Stimulated activated CD4-positive, alpha-beta T cell treated with anti-CD3 and anti-CD28 coated beads, Interleukin-15, amount 100 ng/mL, for 24 hours (primary cell): ENCODE measurements at regions not wholly inside any gene's neighbourhood (a gene's known extent, or its start where the extent isn't known, plus 50 kb on each side); places are given as distances from the start of the nearest gene placed in this dataset.
"Not testable (repeated sequence)": the region's sequence is repeated elsewhere in the genome, so short reads cannot be mapped to it uniquely, and the experiment has no call there.

ENCODE experiments used
- DNase-seq: peaks from one replicate; pipeline ENCODE4 v3.0.0-alpha.2; 2020

DNA sequence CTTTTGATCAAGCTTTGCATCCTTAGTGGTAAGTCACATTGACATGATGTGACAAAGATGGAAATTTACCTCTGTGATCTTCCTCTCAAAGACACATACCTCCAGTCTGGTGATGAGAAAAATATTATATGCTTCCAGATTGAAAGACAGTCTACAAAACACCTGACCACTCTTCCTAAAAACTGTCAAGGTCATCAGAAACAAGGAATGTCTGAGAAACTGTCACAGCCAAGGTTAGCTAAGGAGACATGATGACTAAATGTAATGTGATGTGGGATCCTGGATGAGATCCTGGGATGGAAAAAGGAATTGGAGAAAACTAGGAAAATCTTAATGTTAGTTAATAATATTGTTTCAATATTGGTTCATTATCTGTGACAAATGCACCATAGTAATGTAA, 226.6 kb upstream of the ST6GAL2 start:
- DNase-seq, result no peak

DNA sequence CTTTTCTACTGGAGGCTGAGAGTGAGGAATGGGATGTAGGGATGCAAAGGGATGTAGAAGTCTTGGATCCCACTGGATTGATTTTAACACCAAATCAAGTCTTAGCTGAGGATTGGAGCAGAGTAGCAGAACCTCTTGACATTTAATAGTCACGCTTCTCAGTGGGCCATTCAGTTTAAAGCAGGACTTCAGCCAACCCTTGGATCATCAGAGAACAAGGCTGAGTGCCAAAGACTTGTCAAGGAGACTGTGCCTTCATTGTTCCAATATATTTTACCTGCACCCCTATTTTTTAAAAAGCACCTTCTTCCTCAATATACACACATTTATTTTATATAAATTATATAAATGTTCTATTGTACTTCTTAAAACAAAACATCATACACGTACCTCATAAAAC, 242.4 kb upstream of the ST6GAL2 start:
- DNase-seq, result no peak

DNA sequence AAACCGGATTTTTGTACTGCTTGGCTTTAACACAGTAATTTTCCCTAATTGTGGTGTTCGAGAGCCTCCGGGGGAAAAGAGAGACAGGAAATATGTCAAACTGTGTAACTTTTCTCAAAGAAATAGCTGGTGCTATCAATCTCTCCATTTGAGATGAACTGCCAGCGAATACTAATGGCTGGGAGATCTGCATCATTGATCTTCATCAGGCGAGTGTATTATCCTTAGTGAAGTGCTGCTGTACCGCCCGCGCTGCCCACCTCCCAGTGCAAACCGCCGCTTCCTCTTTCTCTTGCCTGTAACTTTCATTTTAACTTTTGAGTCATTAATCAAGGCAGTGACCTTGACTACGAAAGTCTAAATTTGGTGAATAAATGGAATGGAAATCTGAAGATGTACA, 246.1 kb upstream of the ST6GAL2 start:
- peak; percentile 2 for DNase-seq

DNA sequence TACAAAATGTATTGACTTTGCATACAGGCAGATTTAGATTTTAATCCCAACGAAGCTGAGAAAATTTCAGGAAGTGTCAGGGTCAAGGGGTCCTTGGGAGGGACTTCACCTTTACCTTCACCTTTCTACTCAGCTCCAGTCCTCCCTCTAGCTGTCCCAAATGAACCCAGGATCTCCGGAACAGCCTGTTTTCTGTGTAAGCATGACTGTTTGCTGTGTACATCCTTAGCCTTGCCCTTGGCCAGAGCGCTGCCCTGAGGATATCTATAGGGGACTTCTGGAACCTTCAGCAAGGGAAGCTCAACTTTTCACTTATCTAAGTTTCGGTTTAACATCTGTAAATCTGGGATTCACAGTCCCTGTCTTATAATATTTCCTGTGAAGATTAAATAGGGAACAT, 246.8 kb upstream of the ST6GAL2 start:
- DNase-seq, result no peak

DNA sequence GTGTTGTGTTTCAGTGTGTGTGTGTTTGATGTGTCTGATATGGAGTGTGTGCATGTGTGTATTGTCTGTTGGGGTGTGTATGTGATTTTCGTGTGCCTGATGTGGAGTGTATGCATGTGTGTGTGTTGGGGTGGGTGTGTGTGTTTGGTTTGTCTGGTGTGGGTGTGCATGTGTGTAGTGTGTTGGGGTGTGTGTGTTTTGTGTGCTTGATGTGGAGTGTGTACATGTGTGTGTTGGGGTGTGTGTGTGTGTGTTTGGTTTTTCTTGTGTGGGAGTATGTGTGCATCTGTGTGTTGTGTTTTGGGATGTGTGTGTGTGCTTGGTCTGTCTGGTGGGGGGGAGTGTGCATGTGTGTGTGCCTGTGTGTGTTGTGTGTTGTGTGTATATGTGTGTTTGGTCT, 247.4 kb upstream of the ST6GAL2 start:
- DNase-seq, result no peak

DNA sequence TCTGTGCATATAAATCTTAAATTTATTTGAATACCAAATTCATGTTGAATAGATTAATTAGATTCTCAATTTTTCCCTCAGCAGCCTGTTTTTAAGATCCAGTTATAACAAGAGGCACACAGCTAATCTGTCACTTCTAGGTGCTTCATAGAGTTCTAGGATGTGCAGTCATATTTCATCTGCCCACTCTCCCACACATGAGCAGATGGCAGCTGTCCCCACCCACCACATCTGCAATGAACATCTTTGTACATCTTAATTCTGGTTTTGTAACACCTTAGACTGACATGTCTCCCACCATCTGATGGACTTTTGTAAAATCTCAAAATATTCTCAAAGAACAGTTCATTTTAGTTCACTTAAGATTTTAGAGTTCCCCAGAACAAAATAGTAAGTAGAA, 250.8 kb upstream of the ST6GAL2 start:
- DNase-seq, result no peak

DNA sequence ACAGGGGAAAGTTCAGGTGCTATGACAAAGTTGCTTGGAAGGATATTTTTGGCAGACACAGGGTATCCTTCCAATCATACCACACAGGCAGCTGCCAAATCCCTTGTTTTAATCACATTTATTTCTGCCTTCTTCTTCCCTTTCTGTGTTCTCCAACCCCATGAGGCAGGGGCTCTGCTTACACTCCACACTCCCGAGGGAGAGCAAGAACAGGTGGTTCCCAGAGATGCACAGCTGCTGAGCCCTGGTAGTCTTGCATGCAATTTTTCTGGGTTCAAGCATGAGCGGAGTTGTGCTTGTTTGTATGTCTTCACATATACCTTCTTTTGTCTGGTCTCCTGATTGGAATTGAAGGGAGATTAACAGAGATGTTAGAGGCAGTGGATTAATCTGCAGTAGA, 251.7 kb upstream of the ST6GAL2 start:
- DNase-seq, result no peak

DNA sequence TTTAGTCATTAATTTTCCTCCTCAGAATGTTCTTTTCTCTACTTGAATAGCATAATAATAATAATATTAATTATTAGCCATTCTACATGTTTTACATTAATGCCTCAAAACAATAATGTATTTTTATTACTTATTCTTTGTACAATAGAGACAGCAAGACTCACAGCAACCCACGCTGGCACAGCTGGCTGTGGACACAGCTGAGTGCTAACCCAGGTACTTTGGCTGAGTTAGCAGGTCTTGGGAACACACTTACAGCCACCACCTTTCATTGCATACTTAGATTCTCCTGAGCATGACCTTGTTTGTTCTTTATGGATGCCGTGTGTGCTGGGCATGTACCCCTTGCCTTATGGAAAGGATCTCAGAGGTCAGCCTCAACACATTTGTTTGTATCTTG, 260.2 kb upstream of the ST6GAL2 start:
- no peak for DNase-seq

DNA sequence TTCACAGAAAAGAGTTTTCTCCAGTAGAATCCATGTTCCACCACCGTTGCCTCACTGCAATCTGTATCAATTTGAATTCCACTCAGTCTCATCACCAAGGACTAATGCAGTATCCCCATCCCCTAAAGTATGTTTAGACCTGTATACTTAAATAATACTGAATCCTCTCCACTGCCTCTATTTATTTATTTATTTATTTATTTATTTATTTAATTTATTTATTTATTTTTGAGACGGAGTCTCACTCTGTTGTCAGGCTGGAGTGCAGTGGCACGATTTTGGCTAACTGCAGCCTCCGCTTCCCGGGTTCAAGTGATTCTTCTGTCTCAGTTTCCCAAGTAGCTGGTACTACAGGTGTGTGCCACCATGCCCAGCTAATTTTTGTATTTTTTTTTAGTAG, 260.7 kb upstream of the ST6GAL2 start:
- not testable (repeated sequence) for DNase-seq

DNA sequence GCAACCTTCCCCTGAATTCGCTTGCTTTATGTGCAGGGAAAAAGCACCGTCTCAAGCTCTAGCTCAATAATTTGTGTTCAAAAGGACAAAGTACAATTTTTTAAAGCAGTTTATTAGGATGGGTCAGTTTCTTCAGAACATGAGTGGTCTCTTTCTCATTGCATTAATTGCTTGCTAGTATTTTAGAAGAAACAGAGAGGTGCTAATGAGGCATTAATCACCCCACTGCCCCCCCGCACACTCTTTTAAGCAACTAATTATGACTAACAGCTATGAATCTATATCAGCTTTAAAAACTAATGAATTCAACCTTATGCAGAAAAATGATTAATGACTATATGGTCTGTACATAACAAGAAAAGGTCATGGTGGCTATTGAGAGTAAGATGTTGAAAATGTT, 262.1 kb upstream of the ST6GAL2 start:
- DNase-seq, result no peak

DNA sequence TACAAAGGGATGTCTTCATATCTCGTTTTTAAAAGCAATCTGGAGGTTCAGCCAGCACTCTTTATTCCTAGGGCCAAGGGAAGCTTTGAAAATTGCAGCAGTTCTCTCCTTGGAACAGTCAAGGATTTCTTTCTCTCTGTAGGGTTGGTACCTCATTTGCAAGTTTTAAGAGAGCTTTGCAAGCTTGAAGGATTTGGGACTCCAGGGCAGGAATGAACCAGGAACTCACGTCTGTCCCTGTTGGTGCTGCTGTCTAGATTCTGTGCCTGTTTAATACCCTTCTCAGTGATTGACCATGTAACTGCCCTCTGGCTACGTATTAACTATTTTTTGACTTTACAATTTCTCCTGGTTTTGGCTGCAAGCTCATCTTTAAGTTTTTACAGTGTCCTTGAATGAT, 262.5 kb upstream of the ST6GAL2 start:
- DNase-seq, result no peak

DNA sequence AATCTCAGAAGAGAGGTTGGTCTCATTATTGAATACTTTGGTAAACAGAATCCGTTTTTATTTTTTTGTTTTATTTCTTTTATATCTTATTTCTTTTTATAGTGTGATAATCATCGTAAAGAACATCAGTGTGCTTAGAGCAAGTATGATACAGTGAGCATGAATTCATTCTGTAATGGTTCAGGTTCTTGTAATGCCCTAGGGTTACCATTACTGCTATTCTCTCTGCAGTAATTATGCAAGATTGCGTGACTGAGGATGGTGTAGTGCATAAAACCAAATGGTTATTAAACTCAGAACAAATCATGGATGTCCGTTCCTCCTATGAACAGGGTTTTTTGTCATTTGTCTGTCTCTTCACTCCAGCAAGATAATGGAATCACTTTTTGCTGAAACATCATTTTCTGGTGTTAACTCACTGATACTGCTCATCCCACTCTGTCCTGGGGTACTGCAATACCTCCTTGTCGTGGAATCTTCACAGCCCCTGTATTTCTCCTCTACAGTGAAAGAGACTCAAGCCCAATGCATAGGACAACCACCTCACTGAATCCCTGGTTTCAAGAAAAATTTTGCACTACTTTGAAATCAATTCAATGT, 274.8 kb upstream of the ST6GAL2 start:
- no peak for DNase-seq

DNA sequence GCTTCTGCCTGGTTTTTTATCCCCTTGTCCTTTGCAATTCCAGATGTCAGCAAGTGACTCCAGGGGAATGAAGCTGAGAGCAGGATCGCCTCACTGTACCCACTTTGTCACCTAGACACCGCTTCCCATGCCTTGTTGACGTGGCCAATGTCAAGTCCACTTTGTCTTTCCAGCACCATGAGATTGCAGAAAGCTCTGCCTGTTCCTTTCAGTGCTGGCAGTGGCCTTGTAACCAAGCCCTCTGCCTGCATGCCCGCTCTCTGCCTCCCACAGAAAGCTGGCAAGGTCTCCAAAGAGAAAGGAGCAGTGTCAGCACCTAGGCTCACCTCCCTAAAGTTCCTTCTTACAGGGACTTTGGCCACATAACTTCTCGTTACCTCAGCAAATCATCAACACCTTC, 282.2 kb upstream of the ST6GAL2 start:
- no peak for DNase-seq

DNA sequence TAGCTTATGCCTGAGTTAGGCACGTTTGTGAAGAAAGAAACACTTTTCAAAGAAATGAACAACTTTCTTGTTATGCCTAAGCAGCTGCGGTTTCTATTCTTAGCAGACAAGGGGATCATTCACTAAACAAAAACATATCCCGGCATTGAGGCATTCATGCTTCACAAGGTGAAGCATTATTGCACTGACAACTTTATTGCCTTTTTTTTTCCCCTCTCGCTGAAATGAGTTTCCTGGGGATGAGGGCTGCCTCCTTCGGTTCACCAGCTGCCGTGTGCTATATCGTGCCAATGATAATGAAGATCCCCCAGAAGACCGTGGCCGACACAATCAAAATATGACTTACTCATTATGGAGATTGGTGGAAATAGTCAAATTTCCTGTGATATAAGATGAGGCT, 288.2 kb upstream of the ST6GAL2 start:
- no peak for DNase-seq

DNA sequence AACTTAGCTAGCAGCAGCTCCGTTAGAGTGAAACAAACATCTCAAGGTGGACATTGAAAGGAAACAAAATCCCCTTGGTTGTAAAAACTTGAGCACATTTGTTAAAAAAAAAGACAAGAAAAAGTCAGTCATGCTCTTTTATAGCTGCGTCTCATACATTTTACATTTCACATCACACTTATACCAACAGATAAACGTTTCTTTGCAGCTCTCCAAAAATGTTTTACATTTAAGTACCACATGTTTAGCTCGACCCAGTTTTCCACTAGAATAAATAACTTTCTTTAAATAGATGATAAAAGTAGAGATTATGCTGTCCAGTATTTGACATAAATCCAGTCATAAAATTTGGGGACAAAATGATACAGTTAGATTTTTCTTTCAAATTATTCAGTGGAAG, 297.0 kb upstream of the ST6GAL2 start:
- no peak for DNase-seq

DNA sequence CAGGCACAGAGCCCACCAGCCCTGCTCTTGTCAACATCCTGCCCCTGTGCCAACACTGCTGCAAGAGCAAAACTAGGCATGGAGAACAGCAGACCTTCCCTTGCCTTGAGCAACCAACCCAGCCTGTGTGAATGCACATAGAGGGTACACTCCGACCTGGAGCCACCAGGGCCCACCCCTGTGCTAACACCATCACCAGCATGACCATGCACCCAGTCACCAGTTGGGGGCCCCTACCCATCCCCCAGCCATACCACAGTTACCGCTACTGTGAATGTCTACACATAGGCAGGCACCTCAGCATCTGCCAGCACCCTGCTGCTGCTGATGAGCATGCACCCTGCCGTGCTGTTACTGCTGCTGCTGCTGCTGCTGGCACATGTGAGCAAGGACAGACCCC, 301.9 kb upstream of the ST6GAL2 start:
- no peak for DNase-seq

DNA sequence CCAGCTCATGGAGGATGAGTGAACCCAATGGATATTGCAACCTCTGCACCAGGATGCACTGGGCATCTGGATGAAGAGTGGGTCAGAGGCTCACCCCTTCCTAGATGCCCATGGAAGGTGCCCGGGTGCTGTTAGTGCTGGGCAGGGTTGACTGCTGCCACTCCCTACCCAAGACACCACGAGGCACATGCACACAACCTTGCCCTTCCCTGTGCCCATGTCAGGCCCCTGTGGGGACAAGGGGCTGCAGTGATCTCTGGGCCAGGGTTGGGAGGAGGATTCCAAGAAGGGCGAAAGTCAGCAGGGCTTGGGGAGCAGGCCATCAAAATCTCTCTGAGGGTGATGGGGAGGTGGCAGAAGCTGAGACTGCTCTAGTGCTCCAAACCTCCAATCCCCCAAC, 309.7 kb upstream of the ST6GAL2 start:
- no peak for DNase-seq

DNA sequence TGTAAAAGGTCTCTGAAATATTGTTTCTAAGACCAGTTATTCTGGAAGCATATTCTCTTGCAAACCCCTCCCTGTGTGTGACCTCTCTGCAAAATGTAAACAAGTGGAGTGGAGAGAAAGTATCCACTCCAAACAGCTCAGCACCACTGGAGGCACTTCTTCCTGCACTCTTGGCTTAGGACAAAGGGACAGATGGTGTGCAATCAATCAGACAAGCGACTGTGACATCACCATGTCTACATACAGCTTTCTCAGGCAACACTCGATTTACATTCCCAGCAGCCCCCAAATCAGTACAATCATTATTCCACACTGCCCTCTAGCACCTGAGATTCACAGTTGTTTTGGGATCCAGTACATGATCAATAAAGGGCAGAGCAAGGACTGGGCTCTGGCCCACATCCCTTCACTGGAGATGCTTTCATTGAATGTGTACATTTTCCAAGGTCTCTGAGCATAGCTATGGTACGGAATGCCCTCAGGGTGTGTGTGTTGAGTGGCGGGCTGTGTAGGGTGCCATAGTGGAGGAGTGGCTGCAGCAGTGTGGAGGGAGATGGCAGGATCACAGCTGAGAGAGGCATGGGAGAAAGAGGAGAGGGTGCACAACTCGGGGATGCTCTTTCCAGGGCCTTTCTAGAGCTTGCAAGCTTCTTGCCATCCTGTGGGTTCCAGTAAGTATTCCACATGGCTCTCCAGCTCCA, 311.8 kb upstream of the ST6GAL2 start:
- no peak for DNase-seq

DNA sequence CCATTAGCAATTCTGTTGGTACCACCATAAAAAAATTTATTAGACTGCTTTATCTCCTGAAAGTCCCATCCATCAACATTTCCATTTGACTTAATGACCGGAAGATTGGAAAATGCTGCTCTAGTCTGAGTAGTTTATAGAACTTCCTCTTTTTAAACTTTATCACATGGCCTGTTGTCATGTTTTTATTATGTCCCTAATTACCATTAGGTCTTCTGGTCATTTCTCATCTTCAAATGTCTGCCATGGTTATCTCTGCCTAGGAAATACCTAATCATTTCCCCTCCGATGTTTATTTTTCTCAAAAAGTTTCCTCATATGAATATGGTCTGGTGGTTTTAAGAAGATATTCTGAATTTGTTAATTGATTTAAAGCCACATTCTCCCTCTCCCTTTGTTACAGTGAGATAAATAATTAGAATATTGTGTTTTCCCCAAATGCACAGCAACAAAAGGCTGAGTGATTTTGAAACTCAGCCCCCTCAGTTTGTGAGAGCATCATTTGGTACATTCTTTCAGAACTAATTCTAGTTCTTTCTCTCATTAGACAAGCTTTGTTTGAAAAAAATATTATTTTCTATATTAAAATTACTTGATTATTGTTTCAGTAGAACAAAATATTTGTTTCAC, 317.1 kb upstream of the ST6GAL2 start:
- no peak for DNase-seq

DNA sequence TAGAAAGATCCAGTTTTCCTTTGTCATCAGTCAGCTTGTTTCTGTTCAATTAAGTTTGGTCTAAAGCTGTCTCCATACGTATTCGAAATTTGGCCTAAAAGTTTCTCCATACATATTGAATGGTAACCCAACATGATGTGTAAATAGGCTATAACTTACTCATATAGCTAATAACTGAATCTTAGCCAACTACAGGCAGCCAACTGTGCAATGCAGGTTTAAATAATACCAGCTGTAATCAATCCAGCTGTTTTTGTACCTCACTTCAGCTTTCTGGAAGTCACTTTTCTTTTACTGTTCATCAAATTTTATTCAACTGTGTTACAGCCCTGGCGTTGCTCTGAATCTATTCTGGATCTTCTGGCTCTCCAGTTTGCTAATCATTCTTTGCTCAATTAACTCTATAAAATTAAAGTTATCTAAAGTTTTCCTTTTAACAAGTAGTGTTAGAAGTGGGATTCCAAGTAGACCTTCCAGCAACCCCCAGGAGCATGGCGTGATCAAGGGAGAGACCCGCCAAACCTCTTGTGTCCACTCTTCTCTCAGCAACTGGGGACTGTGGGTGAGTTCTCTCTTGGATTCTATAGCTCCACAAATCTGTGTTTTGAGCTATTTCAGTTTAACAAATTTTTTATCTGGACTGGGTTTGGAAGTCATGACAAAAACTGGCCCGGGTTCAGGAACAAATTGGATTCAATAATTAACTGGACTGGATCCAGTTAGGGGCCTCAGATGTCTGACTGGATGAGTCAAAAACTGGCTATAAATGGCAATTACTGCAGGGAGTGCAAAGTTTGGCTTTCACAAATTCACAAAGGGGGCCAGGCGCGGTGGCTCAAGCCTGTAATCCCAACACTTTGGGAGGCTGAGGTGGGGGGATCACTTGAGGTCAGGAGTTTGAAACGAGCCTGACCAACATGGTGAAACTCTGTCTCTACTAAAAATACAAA, 329.7 kb upstream of the ST6GAL2 start:
- no peak for DNase-seq

DNA sequence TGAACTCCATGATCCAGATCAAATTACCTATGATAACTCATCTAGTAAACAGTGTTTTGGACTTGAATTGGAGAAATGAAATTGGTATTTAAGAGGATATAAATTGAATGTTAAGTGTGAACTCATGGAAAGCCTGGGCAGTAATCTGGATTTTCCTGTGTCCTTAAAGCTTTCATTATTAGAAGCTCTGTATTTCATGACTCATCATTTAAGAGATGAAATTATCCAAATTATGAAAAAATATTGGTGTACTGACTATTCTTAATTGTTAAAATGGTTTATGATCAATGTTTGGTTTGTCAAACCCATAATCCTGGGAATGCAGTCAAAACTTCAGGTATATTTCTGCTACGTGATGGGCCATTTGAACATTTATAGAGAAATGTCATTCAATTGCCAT, 332.2 kb upstream of the ST6GAL2 start:
- DNase-seq, result no peak

DNA sequence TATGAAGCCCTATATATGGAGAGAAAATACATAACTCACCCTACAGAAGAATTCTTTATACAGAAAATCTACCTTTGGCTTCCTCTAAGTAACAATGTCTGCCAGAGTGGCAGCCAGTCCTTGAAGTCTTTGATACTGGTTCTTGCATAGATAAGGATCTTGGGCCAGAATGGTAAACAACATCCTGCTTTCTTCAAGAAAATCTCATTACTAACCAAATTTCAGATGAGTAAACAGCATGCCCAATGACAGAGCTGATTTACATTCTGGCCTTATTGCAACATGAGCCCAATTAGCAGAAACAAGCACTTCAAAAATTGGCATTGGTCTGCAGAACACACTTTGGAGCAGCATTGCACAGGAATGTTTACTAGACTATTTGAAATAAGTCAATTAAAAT, 336.5 kb upstream of the ST6GAL2 start:
- no peak for DNase-seq

DNA sequence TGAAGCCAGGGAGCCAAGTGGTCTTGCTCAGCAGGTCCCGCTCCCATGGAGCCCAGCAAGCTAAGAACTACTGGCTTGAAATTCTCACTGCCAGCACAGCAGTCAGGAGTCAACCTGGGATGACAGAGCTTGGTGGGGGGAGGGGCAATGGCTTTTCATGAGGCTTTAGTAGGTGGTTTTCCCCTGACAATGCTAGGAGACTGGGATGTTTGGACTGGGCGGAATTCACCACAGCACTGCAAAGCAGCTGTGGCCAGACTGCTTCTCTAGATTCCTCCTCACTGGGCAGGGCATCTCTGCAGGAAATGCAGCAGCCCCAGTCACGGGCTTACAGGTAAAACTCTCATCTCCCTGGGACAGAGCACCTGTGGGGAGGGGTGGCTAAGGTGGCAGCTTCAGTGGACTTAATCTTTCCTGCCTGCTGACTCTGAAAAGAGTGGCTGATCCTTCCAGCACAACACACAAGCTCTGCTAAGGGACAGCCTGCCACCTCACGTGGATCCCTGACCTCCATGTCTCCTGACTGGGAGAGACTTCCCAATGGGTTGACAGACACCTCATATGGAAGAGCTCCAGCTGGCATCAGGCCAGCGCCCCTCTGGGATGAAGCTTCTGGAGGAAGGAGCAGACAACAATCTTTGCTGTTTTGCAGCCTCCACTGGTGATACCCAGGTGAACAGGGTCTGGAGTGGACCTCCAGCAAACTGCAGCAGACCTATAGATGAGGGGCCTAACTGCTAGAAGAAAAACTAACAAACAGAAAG, 349.7 kb upstream of the ST6GAL2 start:
- no peak for DNase-seq
